Caki2 (cell line): ENCODE measurements at regions not wholly inside any gene's neighbourhood (a gene's known extent, or its start where the extent isn't known, plus 50 kb on each side); places are given as distances from the start of the nearest gene placed in this dataset.
"Not testable (repeated sequence)": the region's sequence is repeated elsewhere in the genome, so short reads cannot be mapped to it uniquely, and the experiment has no call there.

Experiments
- DNase-seq: peaks from one replicate; pipeline ENCODE4 v3.0.0-alpha.2; 2015; ENCODE audit warnings: low read depth
- in situ Hi-C: cut with HindIII; loops from 2 replicates; pipeline ENCODE4 v1.10.0; 2016; ENCODE audit warnings: low sequenced_read_pairs, low pct_unique_long_range_greater_than_20kb, mixed read lengths

- in situ Hi-C loops = no loop called here
- peak; percentile 9 for DNase-seq
These were observed 211.4 kb upstream of the ERCC4 start for GRCh38 chr16:13708347-13709120.

- in situ Hi-C loops = no loop called here
- no peak for DNase-seq
These were observed 201.2 kb upstream of the ERCC4 start for GRCh38 chr16:13718748-13719147.

GRCh38 chr16:13727943-13728342 lies 192.0 kb upstream of the ERCC4 start:
- no peak for DNase-seq
- in situ Hi-C loops = no loop called here

DNA sequence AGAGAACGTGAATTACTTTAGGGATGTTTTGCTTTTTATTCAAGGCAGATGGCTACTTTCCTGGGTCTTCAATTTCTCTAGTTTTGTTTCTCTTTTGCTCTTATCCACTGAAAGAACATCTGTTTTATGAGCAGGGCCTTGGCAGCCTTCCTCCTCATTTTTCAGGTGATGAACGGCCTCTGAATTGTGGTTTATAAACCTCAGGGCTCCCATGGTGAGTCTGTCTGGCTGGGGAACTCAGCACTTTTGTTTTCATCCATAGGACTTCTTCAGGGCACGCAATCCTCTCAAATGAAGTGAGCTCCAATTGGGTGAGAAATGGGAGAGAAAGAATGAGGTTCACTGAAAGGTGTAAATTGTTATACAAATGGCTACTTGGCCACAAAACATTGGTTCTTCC lies 186.4 kb upstream of the ERCC4 start:
- in situ Hi-C loops = no loop called here
- DNase-seq = no peak

DNA sequence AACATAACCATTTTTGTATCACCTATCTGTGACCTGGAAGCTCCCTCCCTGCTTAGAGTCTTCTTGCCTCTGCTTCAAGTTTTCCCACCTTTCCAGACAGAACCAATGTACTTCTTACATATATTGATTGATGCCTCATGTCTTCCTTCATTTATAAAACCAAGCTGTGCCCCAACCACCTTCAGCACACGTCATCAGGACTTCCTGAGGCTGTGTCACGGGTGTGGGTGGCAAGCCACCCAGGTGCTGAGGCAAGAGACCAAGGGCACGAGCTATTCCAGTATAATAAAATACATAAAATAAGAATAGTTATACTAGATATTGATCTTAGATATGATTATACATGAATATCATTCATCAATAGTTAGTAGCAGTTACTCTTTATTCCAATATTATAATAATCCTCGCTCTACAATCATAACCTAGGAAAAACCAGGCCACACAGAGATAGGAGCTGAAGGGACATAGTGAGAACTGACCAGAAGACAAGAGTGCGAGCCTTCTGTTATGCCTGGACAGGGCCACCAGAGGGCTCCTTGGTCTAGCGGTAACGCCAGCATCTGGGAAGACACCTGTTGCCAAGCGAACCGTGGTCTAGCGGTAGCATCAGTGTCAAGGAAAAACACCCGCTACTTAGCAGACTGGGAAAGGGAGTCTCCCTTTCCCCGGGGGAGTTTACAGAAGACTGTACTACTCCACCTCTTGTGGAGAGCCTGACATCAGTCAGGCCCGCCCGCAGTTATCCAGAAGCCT lies 180.2 kb upstream of the ERCC4 start:
- in situ Hi-C loops, DNase-seq: not testable (repeated sequence)

DNA sequence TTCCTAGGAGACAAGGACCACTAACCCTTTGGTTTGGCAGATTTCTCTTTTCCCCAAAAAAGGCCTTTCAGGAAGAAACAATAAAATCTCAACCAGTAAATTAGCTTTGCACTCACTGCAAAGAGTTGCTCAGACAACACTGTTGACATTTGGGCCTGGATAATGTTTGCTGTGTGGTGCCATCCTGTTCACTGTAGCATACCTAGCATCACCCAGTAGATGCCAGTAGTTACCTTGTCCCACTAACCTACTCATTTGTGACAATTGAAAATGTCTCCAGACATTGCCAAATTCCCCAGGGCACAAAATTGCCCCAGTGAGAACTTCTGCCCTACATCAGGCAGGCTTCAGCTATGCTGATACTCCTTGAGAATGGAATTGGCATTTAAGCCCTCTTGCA lies 177.0 kb upstream of the ERCC4 start:
- in situ Hi-C loops = no loop called here
- no peak for DNase-seq

DNA sequence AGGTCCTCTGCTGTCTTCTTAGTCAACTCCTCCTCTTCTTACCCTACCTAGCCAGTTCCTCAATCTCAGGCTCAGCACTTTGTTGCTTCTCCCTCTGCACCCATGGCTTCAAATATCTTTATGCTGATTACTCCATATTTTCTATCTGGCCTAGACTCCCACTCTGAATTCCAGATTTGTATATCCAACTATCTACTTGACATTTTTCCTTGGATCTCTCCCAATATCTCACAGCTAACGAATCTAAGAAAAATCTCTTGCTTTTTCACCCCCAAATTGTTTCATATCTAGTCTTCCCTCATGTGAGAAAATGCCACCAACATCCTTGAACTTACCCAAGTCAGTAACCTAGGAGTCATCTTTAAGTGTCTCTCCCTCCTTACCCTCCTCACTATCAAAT lies 176.4 kb upstream of the ERCC4 start:
- DNase-seq = no peak
- in situ Hi-C loops = no loop called here

DNA sequence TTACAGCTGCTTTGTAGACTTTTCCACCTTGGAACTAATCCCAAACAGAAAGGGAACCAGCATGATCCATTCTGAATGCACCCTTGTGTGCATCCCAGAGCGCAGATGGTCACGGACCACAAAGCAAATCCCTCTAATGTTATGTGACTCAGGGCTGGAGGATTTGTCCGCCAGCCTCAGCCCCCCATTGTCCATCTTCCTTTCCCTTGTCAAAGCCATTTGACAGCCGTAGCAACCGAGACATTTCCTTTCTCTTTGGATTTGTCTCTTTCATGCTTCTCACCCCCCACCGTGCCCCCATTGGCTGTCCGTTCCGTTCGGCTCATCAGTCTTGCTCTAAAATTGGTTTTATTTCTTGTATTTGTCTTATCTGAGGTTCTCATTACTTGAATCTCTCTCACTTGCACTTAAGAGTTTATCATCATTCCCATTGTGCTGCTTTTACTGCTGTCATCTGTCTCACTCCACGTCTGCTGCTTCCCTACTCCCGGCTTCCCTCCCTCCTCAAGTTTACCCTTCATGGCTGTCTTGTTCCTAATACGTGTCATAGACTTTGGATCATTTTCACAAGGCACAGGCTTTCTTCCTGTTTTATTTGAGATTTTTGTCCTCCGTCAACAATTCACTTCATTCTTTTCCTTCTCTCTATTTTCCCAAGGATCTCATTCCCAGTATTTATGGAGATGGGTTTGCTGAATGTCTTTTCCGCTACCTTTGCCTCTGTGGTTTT lies 163.4 kb upstream of the ERCC4 start:
- DNase-seq = no peak
- in situ Hi-C loops = no loop called here

DNA sequence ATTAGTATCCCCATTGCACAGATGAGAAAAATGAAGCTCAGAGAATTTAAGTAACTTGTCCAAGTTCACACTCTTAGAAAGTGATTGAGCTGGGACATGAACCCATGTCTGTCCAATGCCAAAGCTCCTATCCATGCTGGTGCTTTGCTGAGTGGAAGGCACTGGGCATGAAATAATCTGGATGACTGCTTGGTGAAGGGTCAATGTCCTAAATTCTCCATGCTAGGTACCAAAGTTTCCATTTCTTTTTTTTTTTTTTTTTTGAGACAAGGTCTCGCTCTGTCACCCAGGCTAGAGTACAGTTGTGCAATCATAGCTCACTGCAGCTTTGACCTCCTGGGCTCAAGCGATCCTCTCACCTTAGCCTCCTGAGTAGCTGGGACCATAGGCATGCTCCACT lies 153.6 kb upstream of the ERCC4 start:
- in situ Hi-C loops = no loop called here
- DNase-seq = no peak

- peak; percentile 41 for DNase-seq
- in situ Hi-C loops = no loop called here
These were observed 152.7 kb upstream of the ERCC4 start for GRCh38 chr16:13767215-13767614.

GRCh38 chr16:13768471-13768870 lies 151.5 kb upstream of the ERCC4 start:
- in situ Hi-C loops = no loop called here
- DNase-seq = no peak

DNA sequence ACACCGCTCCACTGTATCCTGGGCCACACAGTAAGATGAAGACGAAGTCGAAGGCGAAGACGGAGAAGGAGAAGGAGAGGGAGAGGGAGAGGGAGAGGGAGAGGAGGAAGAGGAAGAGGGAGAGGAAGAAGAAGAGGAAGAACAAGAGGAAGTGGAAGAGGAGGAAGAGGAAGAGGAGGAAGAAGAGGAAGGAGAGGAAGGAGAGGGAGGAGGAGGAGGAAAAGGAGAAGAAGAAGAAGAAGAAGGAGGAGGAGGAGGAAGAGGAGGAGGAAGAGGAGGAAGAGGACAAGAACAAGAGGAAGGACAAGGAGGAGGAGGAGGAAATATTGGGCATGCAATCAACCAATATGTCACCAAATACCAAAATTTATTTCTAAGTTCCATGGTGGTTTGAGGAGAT lies 149.5 kb upstream of the ERCC4 start:
- DNase-seq = no peak
- in situ Hi-C loops = no loop called here

GRCh38 chr16:13772782-13773181 lies 147.2 kb upstream of the ERCC4 start:
- in situ Hi-C loops = no loop called here
- DNase-seq = no peak

DNA sequence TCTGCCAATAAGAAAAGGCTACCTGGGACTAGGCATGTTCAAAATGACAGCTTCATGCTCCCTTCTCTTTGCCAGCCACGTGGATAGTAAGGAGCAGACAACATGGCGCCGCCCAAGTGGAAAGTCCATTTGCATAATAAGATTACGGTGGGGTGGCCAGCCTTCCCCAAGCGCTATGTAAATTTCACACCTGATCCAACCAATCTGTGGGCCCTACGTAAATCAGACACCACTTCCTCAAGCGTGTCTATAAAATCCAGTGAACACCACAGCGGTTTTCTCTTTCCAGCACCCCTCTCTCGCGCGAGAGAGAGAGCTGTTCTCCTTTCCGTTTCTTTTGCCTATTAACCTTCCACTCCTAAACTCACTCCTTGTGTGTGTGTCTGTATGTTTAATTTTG lies 140.3 kb upstream of the ERCC4 start:
- in situ Hi-C loops = no loop called here
- DNase-seq = peak; percentile 65

- in situ Hi-C loops = no loop called here
- no peak for DNase-seq
These were observed 139.4 kb upstream of the ERCC4 start for GRCh38 chr16:13780406-13781168.

- no peak for DNase-seq
- in situ Hi-C loops = no loop called here
These were observed 138.8 kb upstream of the ERCC4 start for GRCh38 chr16:13781169-13781564.

DNA sequence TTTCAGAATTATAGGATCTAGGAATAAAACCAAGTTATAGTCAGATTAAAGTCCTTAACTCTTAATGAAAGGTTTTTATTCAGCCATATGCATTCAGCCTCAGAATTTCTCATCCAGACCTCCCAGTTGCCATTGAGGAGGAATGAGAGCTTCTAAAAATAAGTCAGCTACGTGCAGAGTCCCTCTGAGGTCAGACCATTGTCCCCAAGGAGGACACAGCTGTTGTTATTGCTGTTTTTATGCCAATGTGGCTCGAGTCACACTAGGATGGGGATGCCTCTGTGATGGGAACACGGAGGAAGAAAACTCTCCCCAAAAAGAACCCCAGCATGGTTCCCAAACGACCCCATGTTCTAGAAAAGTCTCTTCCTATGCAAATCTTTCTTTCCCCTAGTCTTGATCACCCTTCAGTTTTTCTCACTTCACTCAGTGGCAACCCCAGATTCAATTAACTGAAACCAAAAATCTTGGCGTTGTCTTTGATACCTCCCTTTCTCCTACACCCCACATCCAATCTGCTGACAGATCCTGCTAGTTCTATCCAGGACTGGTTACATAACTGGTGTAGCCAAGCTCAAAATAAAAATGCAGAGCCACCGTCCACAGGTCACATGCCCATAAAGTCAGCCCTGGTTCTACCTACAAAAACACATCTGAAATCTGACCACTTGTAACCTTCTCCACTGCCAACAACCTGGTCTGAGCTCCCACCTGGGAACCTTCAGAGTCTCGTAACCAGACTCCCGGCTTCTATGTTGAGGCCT lies 138.2 kb upstream of the ERCC4 start:
- in situ Hi-C loops = no loop called here

GRCh38 chr16:13791095-13791494 lies 128.9 kb upstream of the ERCC4 start:
- in situ Hi-C loops = no loop called here
- no peak for DNase-seq

More for the DNA sequence above, 138.2 kb upstream of the ERCC4 start:
- no peak for DNase-seq
